ENCODE measurements at regions not wholly inside any gene's neighbourhood (a gene's known extent, or its start where the extent isn't known, plus 50 kb on each side); places are given as distances from the start of the nearest gene placed in this dataset.

DNA sequence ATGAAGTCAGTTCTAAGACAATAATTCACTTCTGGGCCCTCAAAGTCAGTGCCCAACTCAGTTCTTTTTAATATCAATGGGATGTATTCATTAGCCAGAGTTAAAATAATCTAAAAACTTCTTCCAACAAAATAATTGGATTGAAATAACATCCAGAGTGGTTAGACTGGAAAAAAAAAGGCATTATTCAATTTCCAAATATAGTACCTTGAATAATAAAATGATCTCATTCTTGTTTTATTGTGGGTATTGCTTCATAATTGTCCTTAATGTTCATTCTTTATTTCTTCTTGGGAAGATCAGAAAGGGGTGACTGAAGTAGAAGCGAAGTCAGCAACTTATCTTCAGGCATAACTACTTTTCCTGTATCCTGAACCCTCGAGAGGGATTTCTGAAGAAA lies 85.1 kb upstream of the JARID2 start:
- TF ChIP-seq SRF (IDR thresholded peaks at IDR 0.05; ENCODE audit: low read depth), result no peak
- TF ChIP-seq, protein P1, sequence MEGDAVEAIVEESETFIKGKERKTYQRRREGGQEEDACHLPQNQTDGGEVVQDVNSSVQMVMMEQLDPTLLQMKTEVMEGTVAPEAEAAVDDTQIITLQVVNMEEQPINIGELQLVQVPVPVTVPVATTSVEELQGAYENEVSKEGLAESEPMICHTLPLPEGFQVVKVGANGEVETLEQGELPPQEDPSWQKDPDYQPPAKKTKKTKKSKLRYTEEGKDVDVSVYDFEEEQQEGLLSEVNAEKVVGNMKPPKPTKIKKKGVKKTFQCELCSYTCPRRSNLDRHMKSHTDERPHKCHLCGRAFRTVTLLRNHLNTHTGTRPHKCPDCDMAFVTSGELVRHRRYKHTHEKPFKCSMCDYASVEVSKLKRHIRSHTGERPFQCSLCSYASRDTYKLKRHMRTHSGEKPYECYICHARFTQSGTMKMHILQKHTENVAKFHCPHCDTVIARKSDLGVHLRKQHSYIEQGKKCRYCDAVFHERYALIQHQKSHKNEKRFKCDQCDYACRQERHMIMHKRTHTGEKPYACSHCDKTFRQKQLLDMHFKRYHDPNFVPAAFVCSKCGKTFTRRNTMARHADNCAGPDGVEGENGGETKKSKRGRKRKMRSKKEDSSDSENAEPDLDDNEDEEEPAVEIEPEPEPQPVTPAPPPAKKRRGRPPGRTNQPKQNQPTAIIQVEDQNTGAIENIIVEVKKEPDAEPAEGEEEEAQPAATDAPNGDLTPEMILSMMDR (IDR thresholded peaks at IDR 0.05 in 2 of 3, conservative IDR thresholded peaks at IDR 0.05 in 1 of 3; ENCODE audit: borderline replicate concordance in 1 of 3, insufficient read depth in 1 of 3, low read depth in 2 of 3, low read length in 2 of 3), result no peak
- no peak for TF ChIP-seq POLR2AphosphoS5 (IDR thresholded peaks at IDR 0.05; ENCODE audit: low read depth, low read length)

All from HCT116 (cell line).